ENCODE measurements at regions not wholly inside any gene's neighbourhood (a gene's known extent, or its start where the extent isn't known, plus 50 kb on each side); places are given as distances from the start of the nearest gene placed in this dataset.

- H3K9ac ChIP-seq (ENCODE audit: low read length) = no peak overlapping the region
Measured at GRCh38 chr21:36543924-36544323, 64.0 kb upstream of the CLDN14 start.

GRCh38 chr21:36544545-36544944, 64.6 kb upstream of the CLDN14 start:
- no peak overlapping the region for H3K4me2 ChIP-seq (ENCODE audit: low read depth, low read length, poor library complexity, severe bottlenecking)
- TF ChIP-seq CTCF (IDR thresholded peaks at IDR 0.05; ENCODE audit: insufficient read depth, low read length, poor library complexity, severe bottlenecking) (no peak), EZH2phosphoT487 (conservative IDR thresholded peaks at IDR 0.05; ENCODE audit: low read length) (no peak)

More at GRCh38 chr21:36543924-36544323, 64.0 kb upstream of the CLDN14 start:
- Histone ChIP-seq H3K36me3 (ENCODE audit: low read length) (no peaks in the 10 kb centered on the region), H3K27ac (ENCODE audit: low read depth, low read length) (no peak overlapping the region), H2AFZ (ENCODE audit: low read depth, low read length, severe bottlenecking) (no peak overlapping the region), H4K20me1 (ENCODE audit: low read depth, low read length) (no peaks in the 10 kb centered on the region), H3K79me2 (ENCODE audit: insufficient read depth, low read length) (peaks cover 5% of the 10 kb centered on the region; the same call in 1 of the 2 replicates), H3F3A (ENCODE audit: insufficient read depth) (peaks cover 8% of the 10 kb centered on the region; the same call in 1 of the 2 replicates), H3K4me2 (ENCODE audit: low read depth, low read length, poor library complexity, severe bottlenecking) (no peak overlapping the region), H3K27me3 (ENCODE audit: low read length) (no peaks in the 10 kb centered on the region), H3K4me3 (ENCODE audit: insufficient read depth, low read length, poor library complexity, severe bottlenecking) (no peak overlapping the region), H3K9me3 (ENCODE audit: insufficient read depth, low read length) (no peaks in the 10 kb centered on the region), H3K9me2 (replicated peaks; ENCODE audit: insufficient read depth, low read length) (no peaks in the 10 kb centered on the region)
- TF ChIP-seq EZH2phosphoT487 (conservative IDR thresholded peaks at IDR 0.05; ENCODE audit: low read length) (no peak), CTCF (IDR thresholded peaks at IDR 0.05; ENCODE audit: insufficient read depth, low read length, poor library complexity, severe bottlenecking) (no peak)

GRCh38 chr21:36545776-36546511, 66.0 kb upstream of the CLDN14 start:
- no peaks in the 10 kb centered on the region for H3K36me3 ChIP-seq (ENCODE audit: low read length)
- H3K27me3 ChIP-seq (ENCODE audit: low read length) = no peaks in the 10 kb centered on the region
- H3K4me2 ChIP-seq (ENCODE audit: low read depth, low read length, poor library complexity, severe bottlenecking) = no peak overlapping the region
- H3K79me2 ChIP-seq (ENCODE audit: insufficient read depth, low read length) = peaks cover 5% of the 10 kb centered on the region; the same call in 1 of the 2 replicates
- no peak overlapping the region for H3K4me3 ChIP-seq (ENCODE audit: insufficient read depth, low read length, poor library complexity, severe bottlenecking)
- TF ChIP-seq CTCF (IDR thresholded peaks at IDR 0.05; ENCODE audit: insufficient read depth, low read length, poor library complexity, severe bottlenecking) (no peak), EZH2phosphoT487 (conservative IDR thresholded peaks at IDR 0.05; ENCODE audit: low read length) (no peak)
- no peaks in the 10 kb centered on the region for H4K20me1 ChIP-seq (ENCODE audit: low read depth, low read length)
- no peak overlapping the region for H2AFZ ChIP-seq (ENCODE audit: low read depth, low read length, severe bottlenecking)
- H3K9me2 ChIP-seq (replicated peaks; ENCODE audit: insufficient read depth, low read length) = no peaks in the 10 kb centered on the region
- no peaks in the 10 kb centered on the region for H3K9me3 ChIP-seq (ENCODE audit: insufficient read depth, low read length)
- H3K27ac ChIP-seq (ENCODE audit: low read depth, low read length) = no peak overlapping the region
- no peak overlapping the region for H3K9ac ChIP-seq (ENCODE audit: low read length)
- H3F3A ChIP-seq (ENCODE audit: insufficient read depth) = peaks cover 8% of the 10 kb centered on the region; the same call in 1 of the 2 replicates

More at GRCh38 chr21:36544545-36544944, 64.6 kb upstream of the CLDN14 start:
- no peaks in the 10 kb centered on the region for H3K27me3 ChIP-seq (ENCODE audit: low read length)
- H3K79me2 ChIP-seq (ENCODE audit: insufficient read depth, low read length) = peaks cover 5% of the 10 kb centered on the region; the same call in 1 of the 2 replicates
- H3K4me3 ChIP-seq (ENCODE audit: insufficient read depth, low read length, poor library complexity, severe bottlenecking) = no peak overlapping the region
- H2AFZ ChIP-seq (ENCODE audit: low read depth, low read length, severe bottlenecking) = no peak overlapping the region
- H3K9ac ChIP-seq (ENCODE audit: low read length) = no peak overlapping the region
- H3K36me3 ChIP-seq (ENCODE audit: low read length) = no peaks in the 10 kb centered on the region
- no peaks in the 10 kb centered on the region for H4K20me1 ChIP-seq (ENCODE audit: low read depth, low read length)
- no peaks in the 10 kb centered on the region for H3K9me2 ChIP-seq (replicated peaks; ENCODE audit: insufficient read depth, low read length)
- H3K27ac ChIP-seq (ENCODE audit: low read depth, low read length) = no peak overlapping the region
- peaks cover 8% of the 10 kb centered on the region; the same call in 1 of the 2 replicates for H3F3A ChIP-seq (ENCODE audit: insufficient read depth)
- no peaks in the 10 kb centered on the region for H3K9me3 ChIP-seq (ENCODE audit: insufficient read depth, low read length)
